ENCODE measurements at regions not wholly inside any gene's neighbourhood (a gene's known extent, or its start where the extent isn't known, plus 50 kb on each side); places are given as distances from the start of the nearest gene placed in this dataset.

GRCh38 chr12:89180496-89180895, 171.8 kb downstream of the DUSP6 start:
- TF ChIP-seq GATA2 (IDR thresholded peaks at IDR 0.05; ENCODE audit: low read depth, low read length), result no peak
- TF ChIP-seq GATA3 (IDR thresholded peaks at IDR 0.05; ENCODE audit: low read depth, low read length), result no peak
